GM21619 (cell line): ENCODE measurements at regions not wholly inside any gene's neighbourhood (a gene's known extent, or its start where the extent isn't known, plus 50 kb on each side); places are given as distances from the start of the nearest gene placed in this dataset.
"Not testable (repeated sequence)": the region's sequence is repeated elsewhere in the genome, so short reads cannot be mapped to it uniquely, and the experiment has no call there.

Source experiments
- ATAC-seq: cut with Tn5 transposase; IDR thresholded peaks from one replicate; pipeline ENCODE4 v1.9.1; 2021; ENCODE audit not compliant: unreplicated experiment

DNA sequence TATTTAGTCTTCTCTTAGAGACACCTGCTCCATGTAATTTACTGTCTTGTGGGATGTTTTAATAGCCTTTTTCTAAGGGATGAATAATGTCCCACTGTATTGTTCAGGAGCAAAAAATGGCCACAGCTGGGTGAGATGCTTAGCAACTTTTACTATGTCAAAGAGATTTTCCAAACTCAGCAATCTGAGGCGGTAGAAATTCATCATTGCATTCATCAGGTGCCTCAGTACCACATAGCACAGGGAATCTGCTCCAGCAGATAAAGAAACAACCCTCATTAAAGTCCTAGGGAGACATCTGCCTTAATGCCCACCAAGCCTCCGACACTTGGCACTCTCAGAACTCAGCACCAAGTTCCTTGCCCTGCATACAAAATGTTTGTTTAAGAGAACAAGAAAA lies 266.9 kb downstream of the SIPA1L2 start:
- no peak for ATAC-seq

DNA sequence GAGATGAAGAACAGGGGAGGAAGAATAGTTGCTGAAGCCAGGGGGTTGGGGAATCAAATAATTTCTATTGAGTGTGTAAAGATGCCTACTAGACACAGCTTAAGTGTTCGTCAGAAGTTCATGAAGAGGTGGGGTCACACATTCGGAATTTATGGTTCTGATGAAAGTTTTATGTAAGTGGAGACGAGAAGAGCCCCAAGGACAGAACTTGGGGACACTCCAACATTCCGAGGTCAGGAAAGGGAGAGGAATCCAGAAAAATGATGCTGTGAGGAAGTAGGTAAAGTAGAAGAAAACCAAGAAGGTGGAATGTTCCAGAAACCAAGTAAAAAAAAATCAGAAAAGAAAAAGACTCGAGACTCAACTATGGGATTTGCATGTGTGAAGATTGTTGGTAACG lies 272.5 kb downstream of the SIPA1L2 start:
- no peak for ATAC-seq

DNA sequence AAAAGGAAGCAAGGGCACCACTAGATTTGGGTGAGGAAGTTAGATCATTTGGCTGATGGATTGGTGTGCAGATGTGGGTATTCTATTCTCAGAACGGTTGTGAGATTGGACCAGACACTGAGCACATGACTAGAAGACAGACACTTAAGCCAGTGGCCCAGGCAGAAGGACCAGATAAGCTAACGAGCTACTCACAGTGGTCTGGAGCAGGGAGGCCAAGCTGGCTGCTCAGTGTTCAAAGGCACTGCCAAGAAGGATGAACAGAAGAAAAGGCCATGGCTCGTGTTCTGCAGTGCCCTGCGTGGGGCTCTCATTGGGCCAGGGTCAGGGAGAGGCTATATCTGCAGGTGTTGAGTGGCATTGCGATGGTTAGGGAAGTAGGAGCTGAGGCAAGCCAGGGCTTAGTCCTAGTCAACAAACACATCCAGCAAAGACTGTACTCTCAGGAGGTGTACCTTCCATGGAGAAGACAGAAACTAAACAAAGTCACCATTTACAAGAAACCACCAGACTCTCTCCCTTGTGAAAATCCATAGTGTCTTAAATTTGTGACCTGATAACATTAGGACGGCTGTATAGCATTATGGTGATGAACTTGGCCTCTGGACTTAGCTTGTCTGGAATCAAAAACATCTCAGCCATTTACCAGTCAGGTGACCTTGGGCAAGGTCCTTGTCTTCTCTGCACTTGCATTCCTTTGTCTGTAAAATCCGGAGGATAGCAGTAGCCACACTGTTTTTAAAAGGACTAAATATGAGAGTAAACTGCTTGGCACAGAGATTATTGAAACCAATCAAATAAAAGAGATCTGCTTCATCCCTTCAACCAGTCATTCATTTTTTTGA lies 274.5 kb downstream of the SIPA1L2 start:
- no peak for ATAC-seq

DNA sequence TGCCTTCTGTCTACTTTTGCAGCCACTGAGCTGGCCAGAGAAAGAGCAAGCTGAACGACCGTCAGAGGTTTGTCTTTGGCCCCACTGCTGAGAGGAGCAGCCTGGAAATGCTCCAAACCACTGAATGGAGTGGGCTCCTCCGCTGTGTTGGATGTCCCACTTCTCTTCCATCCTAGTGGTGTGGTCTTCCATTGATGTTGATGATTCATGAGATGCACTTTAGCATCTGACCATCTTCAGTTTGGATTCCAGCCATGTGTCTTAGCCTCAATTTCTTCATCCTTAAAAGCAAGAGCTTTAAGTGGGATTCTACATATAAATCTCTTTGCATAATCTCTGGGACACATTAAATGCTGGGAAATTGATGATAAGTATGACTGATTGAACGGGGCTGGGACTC lies 276.9 kb downstream of the SIPA1L2 start:
- no peak for ATAC-seq

DNA sequence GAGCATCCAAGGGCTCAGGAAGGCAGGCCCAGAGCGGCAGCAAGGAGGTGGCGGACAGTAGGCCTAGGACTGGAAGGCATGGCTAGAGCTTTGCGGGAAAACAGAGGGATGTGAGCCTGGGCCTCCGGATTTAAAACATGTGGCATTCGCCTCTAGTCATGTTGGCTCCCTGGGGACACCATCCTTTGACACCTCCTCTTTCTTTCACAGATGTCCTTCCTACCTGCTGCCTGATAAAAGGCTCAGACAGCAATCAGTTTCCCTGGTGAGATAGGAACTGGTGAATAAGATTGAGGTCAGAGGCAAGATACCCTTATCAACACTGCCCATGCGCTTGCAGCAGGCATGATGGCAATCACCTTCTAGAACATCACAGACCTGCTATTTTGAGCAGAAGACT lies 277.6 kb downstream of the SIPA1L2 start:
- no peak for ATAC-seq

DNA sequence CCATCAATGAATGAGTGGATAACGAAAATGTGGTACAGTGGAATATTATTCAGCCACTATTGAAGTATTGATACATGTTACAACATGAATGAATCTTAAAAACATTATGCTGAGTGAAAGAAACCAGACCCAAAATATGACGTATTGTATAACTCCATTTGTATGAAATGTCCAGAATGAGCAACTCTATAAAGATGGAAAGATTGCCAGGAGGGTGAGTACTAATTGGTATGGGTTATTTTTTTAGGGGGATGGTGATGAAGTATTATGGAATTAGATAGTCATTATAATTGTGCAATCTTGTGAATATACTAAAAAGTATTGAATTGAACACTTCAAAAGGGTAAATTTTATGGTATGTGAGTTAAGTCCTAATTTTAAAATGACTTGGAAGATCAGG lies 278.6 kb downstream of the SIPA1L2 start:
- no peak for ATAC-seq

DNA sequence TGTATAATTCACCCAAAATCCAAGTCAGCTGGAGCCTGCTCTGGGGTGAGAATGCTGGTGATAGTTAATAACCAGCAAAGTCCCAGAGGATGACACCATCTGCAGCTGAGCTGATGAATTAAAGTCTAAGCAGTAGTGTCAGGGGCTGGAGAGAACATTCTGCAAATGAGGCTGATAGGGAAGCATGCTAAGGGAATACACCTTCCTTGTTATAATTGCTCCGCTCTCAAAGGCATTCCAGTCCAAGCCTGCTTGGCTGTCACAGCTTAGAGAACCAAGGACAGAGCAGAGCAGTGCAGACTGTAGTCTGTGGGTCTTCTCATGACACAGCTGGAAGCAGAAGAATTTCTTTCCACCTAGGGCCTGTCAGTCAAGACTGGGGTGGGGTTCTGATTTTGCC lies 283.1 kb downstream of the SIPA1L2 start:
- no peak for ATAC-seq

DNA sequence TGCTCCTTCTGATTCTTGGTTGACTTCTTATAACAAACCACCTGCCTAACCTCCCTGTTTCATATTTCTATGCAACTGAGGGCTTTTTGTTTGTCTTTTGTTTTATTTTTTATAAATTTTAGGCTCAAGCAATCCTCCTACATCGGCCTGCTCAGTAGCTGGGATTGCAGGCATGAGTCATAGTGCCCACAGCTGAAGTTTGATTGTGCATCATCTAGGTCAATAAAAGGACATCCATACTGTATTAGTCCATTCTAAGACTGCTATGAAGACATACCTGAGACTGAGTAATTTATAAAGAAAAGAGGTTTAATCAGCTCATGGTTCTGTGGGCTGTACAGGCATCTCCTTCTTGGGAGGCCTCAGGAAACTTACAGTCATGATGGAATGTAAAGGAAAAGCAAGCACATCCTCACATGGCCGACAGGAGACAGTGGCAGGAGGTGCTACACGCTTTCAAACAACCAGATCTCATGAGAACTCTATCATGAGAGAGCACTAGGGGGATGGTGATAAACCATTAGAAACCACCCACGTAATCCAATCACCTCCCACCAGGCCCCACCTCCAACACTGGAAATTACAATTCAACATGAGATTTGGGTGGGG lies 285.0 kb downstream of the SIPA1L2 start:
- no peak for ATAC-seq

DNA sequence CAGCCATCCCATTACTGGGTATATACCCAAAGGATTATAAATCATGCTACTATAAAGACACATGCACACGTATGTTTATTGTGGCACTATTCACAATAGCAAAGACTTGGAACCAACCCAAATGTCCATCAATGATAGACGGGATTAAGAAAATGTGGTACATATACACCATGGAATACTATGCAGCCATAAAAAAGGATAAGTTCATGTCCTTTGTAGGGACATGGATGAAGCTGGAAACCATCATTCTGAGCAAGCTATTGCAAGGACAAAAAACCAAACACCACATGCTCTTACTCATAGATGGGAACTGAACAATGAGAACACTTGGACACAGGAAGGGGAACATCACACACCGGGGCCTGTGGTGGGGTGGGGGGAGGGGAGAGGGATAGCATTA lies 285.7 kb downstream of the SIPA1L2 start:
- not testable (repeated sequence) for ATAC-seq

DNA sequence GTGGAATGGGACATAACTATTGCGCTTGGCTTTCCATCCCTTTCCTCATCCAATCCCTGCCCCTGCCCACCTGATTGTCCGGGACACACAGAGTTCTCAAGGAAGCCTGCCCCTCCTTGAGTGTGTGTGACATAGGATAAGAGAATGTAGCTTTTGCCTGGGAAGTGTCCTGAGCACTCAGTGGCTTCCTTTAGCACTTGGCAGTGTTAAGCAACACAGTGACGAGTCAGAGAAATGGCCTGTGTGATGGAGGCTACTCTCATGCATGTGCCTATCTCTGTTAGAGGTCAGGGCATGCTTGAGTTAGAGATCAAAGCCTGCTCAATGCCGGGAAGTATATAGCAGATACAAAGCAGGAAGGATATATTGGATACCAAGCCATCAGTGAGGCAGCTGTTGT lies 289.5 kb downstream of the SIPA1L2 start:
- no peak for ATAC-seq

DNA sequence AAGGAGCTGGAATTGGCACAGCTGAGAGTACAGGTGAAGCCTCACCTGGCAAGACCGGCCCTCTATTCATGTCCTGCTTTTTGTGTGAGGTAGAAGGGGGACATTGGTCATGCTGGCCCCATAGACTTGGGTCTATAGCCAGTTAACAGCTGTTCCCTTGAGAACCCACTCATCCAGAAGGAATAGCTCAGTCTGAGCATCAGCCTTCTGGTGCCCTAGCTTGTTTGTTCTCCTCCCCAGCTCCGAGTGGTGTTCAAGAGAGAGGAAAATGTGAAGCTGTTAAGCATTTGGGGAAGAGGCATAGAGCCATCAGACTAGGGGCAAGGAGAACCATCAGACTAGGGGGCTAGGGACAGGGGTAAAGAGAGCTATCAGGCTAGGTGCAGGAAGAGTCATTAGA lies 290.9 kb downstream of the SIPA1L2 start:
- ATAC-seq, result no peak

DNA sequence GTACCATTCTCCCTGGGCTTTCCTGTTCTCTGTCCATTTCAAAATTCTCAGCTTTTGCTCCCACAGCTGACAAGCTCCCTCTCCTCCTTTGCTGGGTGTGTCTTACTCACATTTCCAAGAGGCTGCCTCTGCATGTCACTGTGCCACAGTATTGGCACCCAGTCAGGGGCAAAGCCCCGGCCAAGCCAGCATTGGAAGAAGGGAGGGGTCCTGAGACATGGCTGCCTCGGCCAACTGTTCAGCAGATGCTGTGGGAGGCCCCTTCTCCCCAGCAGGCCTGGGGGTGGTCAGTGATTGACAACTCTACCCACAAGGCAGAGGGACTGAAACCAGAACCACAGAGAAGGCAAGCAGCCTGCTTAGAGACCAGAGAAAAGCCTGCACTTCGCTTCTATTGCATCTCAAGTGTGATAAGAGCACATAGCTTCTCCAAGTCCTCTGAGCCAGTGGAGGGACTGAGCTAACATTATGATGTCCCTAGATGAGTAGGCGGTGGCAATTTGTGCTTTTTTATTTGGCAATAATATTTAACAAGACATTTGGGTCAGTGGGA lies 294.1 kb downstream of the SIPA1L2 start:
- ATAC-seq, result no peak

DNA sequence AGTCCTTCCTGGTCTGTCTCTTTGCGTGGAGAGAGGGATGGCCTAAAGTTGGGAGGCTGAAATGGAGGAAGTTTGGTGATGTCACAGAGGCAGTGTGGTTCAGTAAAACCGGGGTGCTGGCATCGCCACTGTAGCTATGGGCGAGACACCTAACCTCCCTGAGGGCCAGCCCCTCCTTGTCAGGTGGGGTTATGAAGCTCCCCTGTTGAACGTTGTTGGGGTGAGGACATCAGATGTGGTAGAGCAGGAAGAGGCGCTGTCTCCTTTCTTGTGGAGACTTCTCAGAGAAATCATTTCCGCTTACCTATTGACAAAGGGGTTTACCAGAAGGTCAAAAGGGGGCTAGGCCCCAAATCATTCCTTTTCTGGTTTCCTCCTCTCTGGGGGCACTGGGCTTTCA lies 294.7 kb downstream of the SIPA1L2 start:
- ATAC-seq, result no peak

DNA sequence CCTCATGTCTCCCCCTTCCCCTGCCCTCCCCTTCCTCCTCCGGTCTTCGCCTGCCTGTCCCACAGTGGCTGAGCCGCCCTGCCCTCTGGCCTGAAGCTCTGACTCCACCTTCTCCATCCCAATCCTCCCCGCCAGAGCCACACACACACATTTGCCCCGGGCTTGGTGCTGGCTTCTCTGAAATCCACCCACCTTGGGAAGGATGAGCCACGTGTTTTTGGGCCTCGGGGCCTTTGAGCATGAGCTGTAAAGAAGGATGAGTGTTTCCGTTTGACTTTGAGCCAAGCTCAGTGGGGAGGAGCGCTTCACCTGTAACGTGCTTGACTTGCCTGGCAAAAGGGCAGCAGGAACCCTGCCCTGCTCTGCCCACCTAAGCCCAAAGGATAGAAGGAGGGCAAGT lies 295.1 kb downstream of the SIPA1L2 start:
- no peak for ATAC-seq

DNA sequence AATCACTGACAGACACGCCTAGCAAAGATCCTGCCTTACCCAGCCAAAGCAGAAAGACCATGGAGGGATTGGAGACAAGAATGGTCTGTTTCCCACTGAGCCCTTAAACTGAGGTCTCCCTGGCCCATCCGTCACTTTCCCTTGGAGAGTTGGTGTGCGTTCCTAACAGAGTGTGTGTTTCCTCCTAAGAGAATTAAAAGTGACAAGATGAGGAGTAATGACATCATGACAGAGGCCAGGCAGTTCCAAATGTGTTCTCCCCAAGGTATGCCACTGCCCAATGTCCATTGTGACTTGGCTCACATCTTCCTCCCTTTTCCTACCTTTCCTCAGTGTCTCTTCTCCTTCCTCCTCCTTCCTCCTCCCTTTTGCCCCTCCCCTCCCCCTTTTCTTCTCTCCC lies 295.7 kb downstream of the SIPA1L2 start:
- no peak for ATAC-seq

DNA sequence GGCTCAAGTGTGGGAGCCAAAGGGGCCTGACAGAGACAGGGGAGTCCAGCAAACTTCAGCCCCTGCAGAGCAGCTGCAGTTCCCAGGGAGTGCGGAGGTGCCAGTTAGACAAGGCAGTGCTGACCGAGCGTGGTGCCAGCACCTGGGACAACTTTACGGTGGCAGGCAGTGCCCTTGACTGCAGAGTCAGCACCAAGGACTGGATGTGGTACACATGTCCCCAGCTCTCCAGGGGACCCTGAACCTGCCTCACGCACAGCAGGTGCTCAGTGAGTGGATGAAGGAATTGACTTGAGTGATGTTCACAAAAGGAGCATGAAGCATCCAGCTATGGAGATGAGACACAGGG lies 296.5 kb downstream of the SIPA1L2 start:
- ATAC-seq, result no peak

DNA sequence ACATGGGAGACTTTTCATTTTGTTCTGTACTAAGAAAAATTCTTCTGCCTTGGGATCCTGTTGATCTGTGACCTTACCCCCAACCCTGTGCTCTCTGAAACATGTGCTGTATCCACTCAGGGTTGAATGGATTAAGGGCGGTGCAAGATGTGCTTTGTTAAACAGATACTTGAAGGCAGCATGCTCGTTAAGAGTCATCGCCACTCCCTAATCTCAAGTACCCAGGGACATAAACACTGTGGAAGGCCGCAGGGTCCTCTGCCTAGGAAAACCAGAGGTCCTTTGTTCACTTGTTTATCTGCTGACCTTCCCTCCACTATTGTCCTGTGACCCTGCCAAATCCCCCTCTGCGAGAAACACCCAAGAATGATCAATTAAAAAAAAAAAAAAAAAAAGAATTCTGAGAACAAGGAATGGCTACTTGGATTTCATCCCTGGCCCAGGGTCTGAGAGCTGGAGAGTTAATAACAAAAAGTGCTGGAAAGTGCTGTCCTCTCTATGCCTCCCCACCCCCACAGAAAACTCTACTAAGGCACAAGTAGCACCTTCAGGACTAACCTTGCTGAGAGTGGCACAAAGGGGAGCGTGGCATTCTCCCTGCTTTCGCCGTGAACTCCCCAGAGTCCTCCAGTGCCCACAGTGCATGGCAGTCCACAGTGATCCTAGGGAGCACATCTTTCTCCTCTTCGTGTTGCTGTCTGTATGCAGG lies 297.1 kb downstream of the SIPA1L2 start:
- not testable (repeated sequence) for ATAC-seq

DNA sequence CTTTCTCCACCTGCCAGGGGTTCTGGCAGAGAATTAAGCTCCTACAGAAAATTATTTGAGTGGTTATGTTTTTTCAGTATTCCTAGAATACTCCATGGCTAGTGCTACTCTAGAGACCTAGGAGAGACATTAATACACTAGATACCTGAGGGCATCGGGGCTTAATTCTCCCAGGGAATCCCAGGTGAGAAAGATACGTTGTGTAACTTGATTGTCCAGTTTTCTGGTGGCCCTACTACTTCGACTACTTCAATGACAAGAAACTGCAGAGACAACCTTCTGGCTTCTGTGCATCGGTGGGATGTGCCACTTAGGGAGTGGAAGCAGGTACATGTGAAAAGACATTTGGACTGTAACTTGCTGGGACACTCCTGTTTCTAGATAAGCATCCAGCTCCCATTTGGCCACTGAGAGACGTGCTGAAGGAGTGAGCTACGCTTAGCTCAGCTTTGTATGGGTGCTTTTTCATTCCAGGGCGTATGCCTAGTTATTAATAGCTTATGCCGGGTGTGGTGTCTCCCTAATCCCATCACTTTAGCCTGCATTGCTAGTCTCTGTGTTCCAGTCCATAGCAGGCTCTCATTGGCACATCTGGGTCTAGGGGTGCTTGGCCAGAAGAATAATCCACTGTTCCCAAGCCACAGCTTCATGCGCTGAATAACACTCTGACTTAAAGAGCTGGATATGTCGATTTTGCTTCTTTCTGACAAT lies 300.7 kb downstream of the SIPA1L2 start:
- ATAC-seq, result no peak

DNA sequence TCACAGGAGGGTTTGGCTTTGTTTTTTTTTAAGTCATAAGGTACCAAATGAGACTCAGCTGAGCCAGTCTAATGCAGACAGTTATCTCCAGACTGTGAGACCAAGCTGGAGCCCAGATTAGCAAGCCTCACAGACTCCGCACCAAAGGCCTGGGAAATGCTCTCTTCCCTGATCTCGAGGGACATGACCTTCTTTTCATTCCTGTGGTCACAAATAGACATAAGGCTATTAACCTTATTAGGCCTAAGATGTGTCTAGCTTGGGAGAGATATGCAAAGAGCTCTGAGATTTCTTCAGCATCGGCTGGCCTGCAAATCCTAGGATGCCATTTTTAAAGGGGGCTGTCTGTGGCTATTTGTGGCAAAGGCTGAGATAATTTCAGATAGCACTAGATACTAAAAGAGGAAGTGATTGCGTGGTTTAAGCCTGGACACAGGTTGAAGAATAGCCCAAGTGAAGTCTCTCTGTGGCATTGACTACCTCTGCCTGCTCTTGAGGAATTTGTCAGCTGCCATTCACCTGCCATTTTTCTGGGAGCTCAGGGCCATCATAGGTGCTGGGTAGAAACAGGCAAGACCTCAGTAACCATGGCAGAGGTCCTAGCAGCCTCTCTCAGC lies 301.3 kb downstream of the SIPA1L2 start:
- no peak for ATAC-seq

DNA sequence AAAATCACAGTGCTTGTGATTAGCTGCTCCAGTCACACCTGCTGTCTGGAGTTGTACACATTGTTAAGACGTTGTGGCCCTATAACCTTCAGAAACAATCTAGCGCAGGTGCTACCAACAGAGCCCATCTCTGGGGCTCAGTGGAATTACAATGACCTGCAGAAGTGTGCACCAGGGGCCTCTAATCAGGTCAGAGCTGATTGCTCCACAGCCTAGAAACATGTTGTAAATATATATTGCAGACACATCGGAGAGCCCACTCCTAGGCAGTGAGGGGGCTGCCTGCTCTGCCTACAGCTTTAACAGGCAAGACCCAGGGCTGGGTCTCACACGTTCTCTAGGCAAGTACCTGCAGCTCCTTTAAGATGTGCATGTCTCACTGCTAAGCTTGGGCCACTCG lies 302.0 kb downstream of the SIPA1L2 start:
- no peak for ATAC-seq

DNA sequence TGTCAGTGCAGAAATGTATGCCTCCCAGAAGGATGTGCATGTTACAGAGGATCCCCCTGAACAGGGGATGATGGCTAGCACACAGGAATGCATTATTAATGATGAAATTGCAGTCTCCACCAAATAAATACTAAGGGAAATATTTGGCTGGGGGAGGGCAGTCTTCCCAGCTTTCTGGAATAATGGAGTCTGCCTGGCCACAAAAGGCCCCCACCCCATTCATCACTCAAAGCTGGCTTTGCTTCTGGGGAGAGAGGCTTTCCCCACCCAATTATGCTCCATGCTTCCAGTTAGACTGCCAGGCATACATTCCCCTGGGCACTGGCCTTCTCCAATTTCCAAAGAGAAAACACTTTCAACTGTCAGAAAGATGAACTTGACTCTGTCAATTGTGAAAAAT lies 302.7 kb downstream of the SIPA1L2 start:
- no peak for ATAC-seq
